Neuronal stem cell (in vitro differentiated cells): ENCODE measurements at regions not wholly inside any gene's neighbourhood (a gene's known extent, or its start where the extent isn't known, plus 50 kb on each side); places are given as distances from the start of the nearest gene placed in this dataset.

Experiments
- DNase-seq: peaks from one replicate; pipeline ENCODE4 v3.0.0-alpha.2; 2013; ENCODE audit warnings: low spot score
- H2AFZ ChIP-seq: one replicate; pipeline ENCODE4 v1.6.1; 2013; ENCODE audit warnings: mild to moderate bottlenecking, low read length, inconsistent platforms
- H2AK5ac ChIP-seq: 2 replicates; pipeline ENCODE4 v1.6.1; 2013; ENCODE audit warnings: low read depth, mild to moderate bottlenecking, inconsistent platforms, low read length, moderate library complexity, mixed read lengths
- H2BK120ac ChIP-seq: 2 replicates; pipeline ENCODE4 v1.6.1; 2013; ENCODE audit warnings: low read depth, mild to moderate bottlenecking, inconsistent platforms, low read length, moderate library complexity, mixed read lengths
- H2BK12ac ChIP-seq: one replicate; pipeline ENCODE4 v1.6.1; 2013; ENCODE audit warnings: low read length, inconsistent platforms
- H2BK15ac ChIP-seq: 2 replicates; pipeline ENCODE4 v1.6.1; 2013; ENCODE audit warnings: mild to moderate bottlenecking, low read length, inconsistent platforms, mixed read lengths
- H2BK5ac ChIP-seq: one replicate; pipeline ENCODE4 v1.6.1; 2013; ENCODE audit warnings: inconsistent platforms, mild to moderate bottlenecking, low read length, moderate library complexity
- H3K14ac ChIP-seq: one replicate; pipeline ENCODE4 v1.6.1; 2013; ENCODE audit warnings: low read length, inconsistent platforms
- H3K18ac ChIP-seq: 2 replicates; pipeline ENCODE4 v1.6.1; 2013; ENCODE audit warnings: low read length, inconsistent platforms
- H3K23ac ChIP-seq: 2 replicates; pipeline ENCODE4 v1.6.1; 2013; ENCODE audit warnings: low read depth, mild to moderate bottlenecking, mixed read lengths, low read length, inconsistent platforms; ENCODE audit not compliant: poor library complexity
- H3K27ac ChIP-seq: replicated peaks from 3 replicates; pipeline ENCODE4 v1.5.1; 2013; ENCODE audit warnings: low read length, inconsistent platforms
- H3K27me3 ChIP-seq, 3 experiments: 2 replicates each; pipeline ENCODE4 v1.6.1; 2013; ENCODE audit warnings: low read length in 3 of 3, mild to moderate bottlenecking in 2 of 3, inconsistent platforms in 1 of 3, low read depth in 1 of 3, mixed read lengths in 1 of 3, moderate library complexity in 1 of 3; ENCODE audit not compliant: control insufficient read depth in 3 of 3, insufficient read depth in 3 of 3
- H3K36me3 ChIP-seq, 2 donors: replicated peaks in 1 of 2; 2 replicates each; pipeline ENCODE4 v1.6.1; 2013; ENCODE audit warnings: low read length in 2 of 2; ENCODE audit not compliant: control insufficient read depth in 2 of 2, insufficient read depth in 2 of 2
- H3K4ac ChIP-seq: 2 replicates; pipeline ENCODE4 v1.6.1; 2013; ENCODE audit warnings: inconsistent platforms, mild to moderate bottlenecking, low read length, moderate library complexity
- H3K4me1 ChIP-seq, 2 donors: 1 replicate in 1 of 2; 2 replicates in 1 of 2; pipeline ENCODE4 v1.6.1; 2013; ENCODE audit warnings: low read length in 2 of 2, low read depth in 1 of 2; ENCODE audit not compliant: control insufficient read depth in 2 of 2, insufficient read depth in 1 of 2
- H3K4me2 ChIP-seq: one replicate; pipeline ENCODE4 v1.6.1; 2013; ENCODE audit warnings: mild to moderate bottlenecking, low read length, inconsistent platforms; ENCODE audit not compliant: insufficient read depth, poor library complexity, severe bottlenecking
- H3K4me3 ChIP-seq, 2 donors: 2 replicates each; pipeline ENCODE4 v1.5.1; 2013; ENCODE audit warnings: low read length in 2 of 2, mild to moderate bottlenecking in 2 of 2, inconsistent platforms in 1 of 2, moderate library complexity in 1 of 2
- H3K79me1 ChIP-seq: one replicate; pipeline ENCODE4 v1.6.1; 2013; ENCODE audit warnings: low read depth, mild to moderate bottlenecking, inconsistent platforms, low read length, moderate library complexity
- H3K9ac ChIP-seq: one replicate; pipeline ENCODE4 v1.6.1; 2013; ENCODE audit warnings: mild to moderate bottlenecking, low read depth, low read length, inconsistent platforms; ENCODE audit not compliant: poor library complexity
- H3K9me3 ChIP-seq, 2 donors: replicated peaks in 1 of 2; 2 replicates each; pipeline versions ENCODE3 to v1.6.1; 2013; ENCODE audit warnings: low read length in 2 of 2, mild to moderate bottlenecking in 2 of 2, inconsistent platforms in 1 of 2, low read depth in 1 of 2, mixed read lengths in 1 of 2, moderate library complexity in 1 of 2; ENCODE audit not compliant: control insufficient read depth in 2 of 2, insufficient read depth in 1 of 2
- H4K8ac ChIP-seq: one replicate; pipeline ENCODE4 v1.6.1; 2013; ENCODE audit warnings: low read depth, mild to moderate bottlenecking, inconsistent platforms, low read length, moderate library complexity
- H4K91ac ChIP-seq: one replicate; pipeline ENCODE4 v1.6.1; 2013; ENCODE audit warnings: low read length, low read depth, mild to moderate bottlenecking, inconsistent platforms; ENCODE audit not compliant: poor library complexity
- WGBS, 2 donors: extraction: QIAGEN DNeasy Blood & Tissue Kit; methylation state at CpG; one replicate each; pipeline ENCODE4 v1.1.7; 2013; ENCODE audit warnings: missing lambda C conversion rate in 2 of 2, mixed read lengths in 1 of 2; ENCODE audit not compliant: insufficient read length in 2 of 2, insufficient replicate concordance in 1 of 2; ENCODE audit errors: extremely low coverage in 2 of 2; 5-methylcytosine and 5-hydroxymethylcytosine counted together

GRCh38 chr2:226074391-226074790, 674.9 kb downstream of the NYAP2 start:
- no peak overlapping the region for H3K9ac ChIP-seq
- H3K4me1 ChIP-seq: no peaks in the 10 kb centered on the region
- no peak overlapping the region for H2AFZ ChIP-seq
- peaks cover 0 to 4% of the 10 kb centered on the region in 2 donors for H3K9me3 ChIP-seq
- H3K4ac ChIP-seq: no peak overlapping the region
- no peak overlapping the region for H4K91ac ChIP-seq
- no peak overlapping the region for H3K4me2 ChIP-seq
- H3K79me1 ChIP-seq: no peaks in the 10 kb centered on the region
- H3K27me3 ChIP-seq: no peaks in the 10 kb centered on the region
- H3K4me3 ChIP-seq: no peak overlapping the region
- no peak overlapping the region for H3K23ac ChIP-seq
- no peaks in the 10 kb centered on the region for H3K36me3 ChIP-seq
- no peak overlapping the region for H3K27ac ChIP-seq
- no peak for DNase-seq
- H2BK5ac ChIP-seq: no peak overlapping the region
- no peak overlapping the region for H3K14ac ChIP-seq
- H4K8ac ChIP-seq: no peak overlapping the region
- no peak overlapping the region for H3K18ac ChIP-seq
- no peak overlapping the region for H2AK5ac ChIP-seq
- no CpG with 5 or more reads among the region's 5 CpGs for WGBS, 2 donors
- no peak overlapping the region for H2BK120ac ChIP-seq
- H2BK12ac ChIP-seq: no peak overlapping the region
- H2BK15ac ChIP-seq: no peak overlapping the region

DNA sequence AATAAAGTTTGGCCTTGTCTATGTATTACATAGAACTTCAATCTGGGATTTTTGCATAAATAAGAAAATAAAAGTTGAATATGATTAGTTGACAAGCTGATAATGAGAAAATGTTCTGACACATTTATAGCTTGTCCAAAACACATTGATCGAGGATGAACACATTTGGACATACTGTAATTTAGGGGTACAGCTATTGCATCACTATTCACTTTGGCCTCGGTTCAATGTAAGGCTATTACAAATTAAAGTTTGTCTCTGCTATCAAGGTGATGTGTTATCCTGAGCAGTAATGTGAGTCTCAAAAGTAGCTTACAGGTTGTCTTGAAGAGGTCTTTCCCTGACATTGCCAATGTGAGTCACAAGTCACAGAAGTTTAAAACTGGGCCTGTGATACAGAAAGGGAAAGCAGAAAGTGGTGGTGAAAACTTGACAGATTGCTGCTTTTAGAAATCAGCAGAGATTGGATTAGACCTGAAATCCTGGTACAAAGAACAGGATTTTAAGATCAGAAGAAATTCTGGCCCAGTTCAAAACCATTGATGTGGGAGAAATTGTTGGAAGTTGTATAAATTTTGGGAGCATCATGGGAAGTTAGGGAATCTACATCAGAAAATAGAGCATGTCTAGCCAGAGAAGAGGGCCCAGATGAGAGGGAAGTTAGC, 674.1 kb downstream of the NYAP2 start:
- no CpG with 5 or more reads among the region's 2 CpGs for WGBS, 2 donors

DNA sequence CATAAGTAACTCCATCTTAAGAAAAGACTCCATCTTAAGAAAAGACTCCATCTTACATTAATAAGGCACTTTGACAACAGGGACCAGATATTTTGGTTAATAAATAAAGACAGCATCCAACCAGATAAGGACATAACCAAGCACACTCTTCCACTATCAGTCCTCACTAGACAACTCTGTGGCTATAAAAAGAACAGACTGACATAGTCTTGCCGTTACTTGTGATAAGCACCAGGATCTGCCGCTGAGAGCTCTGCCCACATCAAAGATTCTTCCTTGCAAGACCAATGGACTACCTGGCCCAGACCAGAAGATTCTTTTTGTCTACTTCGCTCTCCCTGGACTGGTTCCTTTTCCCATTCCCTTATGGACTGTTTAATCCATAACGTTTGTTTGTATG, 667.4 kb downstream of the NYAP2 start:
- H2BK120ac ChIP-seq: no peak overlapping the region
- H3K14ac ChIP-seq: no peak overlapping the region
- no peaks in the 10 kb centered on the region for H3K27me3 ChIP-seq
- H2BK5ac ChIP-seq: no peak overlapping the region
- H3K79me1 ChIP-seq: no peaks in the 10 kb centered on the region
- no peak overlapping the region for H3K27ac ChIP-seq
- no peak overlapping the region for H3K23ac ChIP-seq
- DNase-seq: no peak
- H2AK5ac ChIP-seq: no peak overlapping the region
- H2AFZ ChIP-seq: no peak overlapping the region
- WGBS, 2 donors: no CpG with 5 or more reads among the region's 4 CpGs
- peaks cover 2 to 4% of the 10 kb centered on the region in 2 donors for H3K4me1 ChIP-seq
- no peak overlapping the region for H2BK15ac ChIP-seq
- H3K9ac ChIP-seq: no peak overlapping the region
- H4K8ac ChIP-seq: no peak overlapping the region
- peaks cover 0 to 11% of the 10 kb centered on the region in 2 donors for H3K9me3 ChIP-seq
- H3K4ac ChIP-seq: no peak overlapping the region
- no peaks in the 10 kb centered on the region for H3K36me3 ChIP-seq
- no peak overlapping the region for H3K4me2 ChIP-seq
- no peak overlapping the region for H3K18ac ChIP-seq
- H2BK12ac ChIP-seq: no peak overlapping the region
- H4K91ac ChIP-seq: no peak overlapping the region
- no peak overlapping the region for H3K4me3 ChIP-seq

More for the DNA sequence above, 674.1 kb downstream of the NYAP2 start:
- H2BK120ac ChIP-seq: no peak overlapping the region
- H3K4me2 ChIP-seq: no peak overlapping the region
- no peaks in the 10 kb centered on the region for H3K4me1 ChIP-seq
- no peak overlapping the region for H3K23ac ChIP-seq
- H3K4me3 ChIP-seq: no peak overlapping the region
- no peak overlapping the region for H3K14ac ChIP-seq
- H3K18ac ChIP-seq: no peak overlapping the region
- H4K91ac ChIP-seq: no peak overlapping the region
- H2BK5ac ChIP-seq: no peak overlapping the region
- peaks cover 0 to 4% of the 10 kb centered on the region in 2 donors for H3K9me3 ChIP-seq
- no peaks in the 10 kb centered on the region for H3K27me3 ChIP-seq
- DNase-seq: no peak
- no peak overlapping the region for H2AK5ac ChIP-seq
- H2AFZ ChIP-seq: no peak overlapping the region
- no peaks in the 10 kb centered on the region for H3K36me3 ChIP-seq
- H3K4ac ChIP-seq: no peak overlapping the region
- no peak overlapping the region for H3K9ac ChIP-seq
- no peak overlapping the region for H3K27ac ChIP-seq
- H2BK15ac ChIP-seq: no peak overlapping the region
- no peak overlapping the region for H2BK12ac ChIP-seq
- no peaks in the 10 kb centered on the region for H3K79me1 ChIP-seq
- H4K8ac ChIP-seq: no peak overlapping the region

- H3K79me1 ChIP-seq: no peaks in the 10 kb centered on the region
- H2BK15ac ChIP-seq: no peak overlapping the region
- no peak overlapping the region for H2BK5ac ChIP-seq
- no peak overlapping the region for H2AK5ac ChIP-seq
- no peaks in the 10 kb centered on the region for H3K36me3 ChIP-seq
- WGBS, 2 donors: no CpG with 5 or more reads among the region's 3 CpGs
- H3K4me3 ChIP-seq: no peak overlapping the region
- H2BK12ac ChIP-seq: no peak overlapping the region
- H3K14ac ChIP-seq: no peak overlapping the region
- H4K91ac ChIP-seq: no peak overlapping the region
- no peak overlapping the region for H2BK120ac ChIP-seq
- no peak overlapping the region for H3K4ac ChIP-seq
- no peaks in the 10 kb centered on the region for H3K27me3 ChIP-seq
- H3K9me3 ChIP-seq: peaks cover 0 to 11% of the 10 kb centered on the region in 2 donors
- H3K4me1 ChIP-seq: peaks cover 2 to 4% of the 10 kb centered on the region in 2 donors
- no peak overlapping the region for H4K8ac ChIP-seq
- no peak overlapping the region for H3K4me2 ChIP-seq
- H2AFZ ChIP-seq: no peak overlapping the region
- H3K18ac ChIP-seq: no peak overlapping the region
- H3K23ac ChIP-seq: no peak overlapping the region
- H3K9ac ChIP-seq: no peak overlapping the region
- no peak overlapping the region for H3K27ac ChIP-seq
- no peak for DNase-seq
Measured at GRCh38 chr2:226066391-226066790, 666.9 kb downstream of the NYAP2 start.
